ENCODE measurements at regions not wholly inside any gene's neighbourhood (a gene's known extent, or its start where the extent isn't known, plus 50 kb on each side); places are given as distances from the start of the nearest gene placed in this dataset.
A peak's percentile ranks its signal among the peaks of the same experiment; 100 is the strongest.

- peak overlapping the region; percentile 53 for H3K4me3 Mint-ChIP-seq
- no peak overlapping the region for H3K27ac Mint-ChIP-seq
- H3K9me3 Mint-ChIP-seq = no peaks in the 10 kb centered on the region
- no peaks in the 10 kb centered on the region for H3K27me3 Mint-ChIP-seq
- H3K4me1 Mint-ChIP-seq = peaks cover 29% of the 10 kb centered on the region
- ATAC-seq (replicated peaks) = no peak
- peaks cover 52% of the 10 kb centered on the region for H3K36me3 Mint-ChIP-seq (ENCODE audit: low read depth)
Measured at GRCh38 chr5:18740301-18740700, 1106.0 kb downstream of the TAF11L14 start.

- H3K4me1 Mint-ChIP-seq = peaks cover 42% of the 10 kb centered on the region
- H3K9me3 Mint-ChIP-seq = no peaks in the 10 kb centered on the region
- H3K27ac Mint-ChIP-seq = no peak overlapping the region
Measured at GRCh38 chr5:18742830-18743229, 1108.6 kb downstream of the TAF11L14 start.

DNA sequence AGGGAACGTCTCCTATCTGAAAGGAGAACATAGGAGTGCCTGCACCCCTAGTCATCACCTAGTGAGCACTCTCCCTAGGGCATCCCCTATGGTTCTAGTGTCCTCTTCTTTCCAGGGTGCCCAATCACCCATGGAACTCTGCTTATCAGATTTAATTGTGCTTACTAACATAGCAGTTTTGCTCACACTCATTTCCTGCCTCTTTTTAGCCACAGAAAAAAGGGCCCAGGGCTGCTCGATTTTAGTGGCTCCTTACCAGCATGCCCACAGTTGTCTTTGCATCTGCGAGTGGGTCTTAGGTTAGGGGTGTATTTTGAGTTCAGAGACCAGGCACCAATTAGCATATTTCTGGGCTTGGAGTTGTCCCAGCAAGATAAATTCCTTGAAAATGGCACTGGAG lies 1110.2 kb downstream of the TAF11L14 start:
- H3K4me1 Mint-ChIP-seq = peaks cover 34% of the 10 kb centered on the region
- H3K36me3 Mint-ChIP-seq (ENCODE audit: low read depth) = peaks cover 44% of the 10 kb centered on the region
- peak; percentile 54 for ATAC-seq (replicated peaks)
- H3K9me3 Mint-ChIP-seq = no peaks in the 10 kb centered on the region
- peak overlapping the region; percentile 96 for H3K4me3 Mint-ChIP-seq
- H3K27ac Mint-ChIP-seq = peak overlapping the region; percentile 93
- H3K27me3 Mint-ChIP-seq = no peaks in the 10 kb centered on the region

More at GRCh38 chr5:18742830-18743229, 1108.6 kb downstream of the TAF11L14 start:
- Mint-ChIP-seq H3K36me3 (ENCODE audit: low read depth) (peaks cover 51% of the 10 kb centered on the region), H3K27me3 (no peaks in the 10 kb centered on the region), H3K4me3 (peak overlapping the region; percentile 96)
- ATAC-seq (replicated peaks) = no peak

- Mint-ChIP-seq H3K36me3 (ENCODE audit: low read depth) (peaks cover 43% of the 10 kb centered on the region), H3K27ac (peak overlapping the region; percentile 93), H3K4me1 (peaks cover 32% of the 10 kb centered on the region), H3K27me3 (no peaks in the 10 kb centered on the region), H3K4me3 (peak overlapping the region; percentile 96), H3K9me3 (no peaks in the 10 kb centered on the region)
- peak; percentile 51 for ATAC-seq (replicated peaks)
Measured at GRCh38 chr5:18745042-18745987, 1111.1 kb downstream of the TAF11L14 start.

GRCh38 chr5:18745988-18746615 lies 1111.8 kb downstream of the TAF11L14 start:
- no peaks in the 10 kb centered on the region for H3K27me3 Mint-ChIP-seq
- H3K27ac Mint-ChIP-seq = peak overlapping the region; percentile 93
- no peaks in the 10 kb centered on the region for H3K9me3 Mint-ChIP-seq
- peaks cover 29% of the 10 kb centered on the region for H3K4me1 Mint-ChIP-seq
- H3K4me3 Mint-ChIP-seq = peak overlapping the region; percentile 96
- peak; percentile 65 for ATAC-seq (replicated peaks)
- peaks cover 39% of the 10 kb centered on the region for H3K36me3 Mint-ChIP-seq (ENCODE audit: low read depth)

DNA sequence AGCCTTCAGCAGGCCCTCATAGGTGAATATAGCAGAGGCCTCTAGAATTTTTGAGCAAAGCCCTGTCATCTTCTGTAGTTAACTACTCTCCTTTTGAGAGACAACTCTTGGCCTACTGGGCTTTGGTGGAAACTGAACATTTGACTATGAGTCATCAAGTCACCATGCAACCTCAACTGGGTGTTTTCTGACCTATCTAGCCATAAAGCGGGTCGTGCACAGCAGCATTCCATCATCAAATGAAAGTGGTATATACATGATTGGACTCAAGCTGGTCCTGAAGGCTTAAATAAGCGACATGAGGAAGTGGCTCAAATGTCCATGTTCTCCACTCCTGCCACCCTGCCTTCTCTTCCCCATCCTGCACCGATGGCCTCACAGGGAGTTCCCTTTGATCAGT lies 1115.5 kb downstream of the TAF11L14 start:
- H3K4me1 Mint-ChIP-seq = peaks cover 26% of the 10 kb centered on the region
- H3K36me3 Mint-ChIP-seq (ENCODE audit: low read depth) = peaks cover 16% of the 10 kb centered on the region
- H3K27me3 Mint-ChIP-seq = no peaks in the 10 kb centered on the region
- ATAC-seq (replicated peaks) = peak; percentile 66
- H3K9me3 Mint-ChIP-seq = no peaks in the 10 kb centered on the region
- H3K27ac Mint-ChIP-seq = no peak overlapping the region
- H3K4me3 Mint-ChIP-seq = no peak overlapping the region

DNA sequence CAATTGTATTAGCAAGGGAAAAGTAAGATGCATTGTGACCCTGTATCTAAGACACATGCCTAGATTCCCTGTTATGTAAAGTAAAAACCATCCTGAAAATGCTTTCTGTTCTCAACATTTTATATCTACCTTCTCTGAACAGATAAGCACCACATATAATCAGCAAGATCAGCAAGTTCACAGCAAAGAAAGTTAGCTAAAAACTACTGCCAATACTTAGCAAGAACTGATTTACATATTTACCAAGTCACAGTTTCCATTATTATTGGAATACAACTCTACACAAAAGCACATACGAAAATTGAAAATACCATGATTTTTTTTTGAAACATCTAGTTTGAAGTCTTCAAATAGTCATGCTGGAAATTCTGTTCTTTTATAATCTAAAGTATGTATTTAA lies 1118.1 kb downstream of the TAF11L14 start:
- peak overlapping the region; percentile 48 for H3K4me3 Mint-ChIP-seq
- H3K27me3 Mint-ChIP-seq = no peaks in the 10 kb centered on the region
- peak; percentile 28 for ATAC-seq (replicated peaks)
- no peaks in the 10 kb centered on the region for H3K9me3 Mint-ChIP-seq
- no peak overlapping the region for H3K27ac Mint-ChIP-seq
- H3K36me3 Mint-ChIP-seq (ENCODE audit: low read depth) = no peaks in the 10 kb centered on the region
- peaks cover 17% of the 10 kb centered on the region for H3K4me1 Mint-ChIP-seq

- H3K9me3 Mint-ChIP-seq = no peaks in the 10 kb centered on the region
- H3K4me3 Mint-ChIP-seq = no peak overlapping the region
- H3K36me3 Mint-ChIP-seq (ENCODE audit: low read depth) = no peaks in the 10 kb centered on the region
- no peaks in the 10 kb centered on the region for H3K27me3 Mint-ChIP-seq
- ATAC-seq (replicated peaks) = no peak
- H3K27ac Mint-ChIP-seq = no peak overlapping the region
- H3K4me1 Mint-ChIP-seq = peaks cover 11% of the 10 kb centered on the region
Measured at GRCh38 chr5:18754201-18754600, 1119.9 kb downstream of the TAF11L14 start.

DNA sequence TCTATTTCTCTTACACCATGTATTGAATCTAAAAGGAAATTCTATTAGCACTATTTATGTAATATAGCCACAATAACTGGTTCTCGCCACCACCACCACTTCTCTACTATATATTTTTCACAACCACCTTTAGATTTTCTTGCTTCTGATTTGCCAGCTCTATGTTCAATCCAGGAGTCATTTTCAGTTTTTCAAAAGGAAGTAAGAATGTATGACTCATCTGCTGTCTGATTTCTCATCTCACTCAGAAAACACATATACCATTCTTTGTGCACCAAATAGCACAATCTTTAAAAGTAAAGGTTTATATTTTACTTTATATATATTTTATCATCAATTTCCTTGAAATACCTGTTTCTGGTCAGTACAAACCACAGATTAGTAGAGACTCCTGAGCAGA lies 1127.5 kb downstream of the TAF11L14 start:
- Mint-ChIP-seq H3K27me3 (no peaks in the 10 kb centered on the region), H3K27ac (no peak overlapping the region)
- ATAC-seq (replicated peaks) = peak; percentile 92

DNA sequence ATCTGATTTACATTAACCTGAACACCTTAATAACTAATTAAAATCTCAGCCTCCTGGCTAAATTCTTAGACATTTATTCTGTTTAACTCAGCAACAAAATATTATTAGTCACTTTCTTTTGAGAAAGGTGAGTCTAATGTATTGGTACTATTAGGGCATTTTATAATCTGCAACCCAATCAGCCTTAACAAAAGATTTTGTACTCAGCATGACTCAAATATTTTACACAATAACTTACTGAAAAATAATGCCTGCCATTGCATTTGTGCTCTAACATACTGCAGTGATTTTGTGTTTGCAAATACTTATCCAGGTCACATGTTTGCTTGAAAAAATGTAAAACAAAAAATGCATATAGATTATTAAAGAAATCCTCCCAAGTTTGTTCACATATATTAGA lies 1129.9 kb downstream of the TAF11L14 start:
- H3K27me3 Mint-ChIP-seq = no peaks in the 10 kb centered on the region
- H3K27ac Mint-ChIP-seq = no peak overlapping the region
- H3K4me3 Mint-ChIP-seq = no peak overlapping the region
- no peaks in the 10 kb centered on the region for H3K36me3 Mint-ChIP-seq (ENCODE audit: low read depth)
- peaks cover 6% of the 10 kb centered on the region for H3K4me1 Mint-ChIP-seq
- no peaks in the 10 kb centered on the region for H3K9me3 Mint-ChIP-seq
- ATAC-seq (replicated peaks) = no peak

More for the DNA sequence above, 1127.5 kb downstream of the TAF11L14 start:
- peaks cover 6% of the 10 kb centered on the region for H3K4me1 Mint-ChIP-seq
- H3K9me3 Mint-ChIP-seq = no peaks in the 10 kb centered on the region
- no peaks in the 10 kb centered on the region for H3K36me3 Mint-ChIP-seq (ENCODE audit: low read depth)
- peak overlapping the region; percentile 8 for H3K4me3 Mint-ChIP-seq

- Mint-ChIP-seq H3K4me3 (no peak overlapping the region), H3K27me3 (no peaks in the 10 kb centered on the region), H3K4me1 (peaks cover 6% of the 10 kb centered on the region), H3K27ac (no peak overlapping the region), H3K36me3 (ENCODE audit: low read depth) (no peaks in the 10 kb centered on the region), H3K9me3 (no peaks in the 10 kb centered on the region)
- no peak for ATAC-seq (replicated peaks)
Measured at GRCh38 chr5:18765304-18765703, 1131.0 kb downstream of the TAF11L14 start.

DNA sequence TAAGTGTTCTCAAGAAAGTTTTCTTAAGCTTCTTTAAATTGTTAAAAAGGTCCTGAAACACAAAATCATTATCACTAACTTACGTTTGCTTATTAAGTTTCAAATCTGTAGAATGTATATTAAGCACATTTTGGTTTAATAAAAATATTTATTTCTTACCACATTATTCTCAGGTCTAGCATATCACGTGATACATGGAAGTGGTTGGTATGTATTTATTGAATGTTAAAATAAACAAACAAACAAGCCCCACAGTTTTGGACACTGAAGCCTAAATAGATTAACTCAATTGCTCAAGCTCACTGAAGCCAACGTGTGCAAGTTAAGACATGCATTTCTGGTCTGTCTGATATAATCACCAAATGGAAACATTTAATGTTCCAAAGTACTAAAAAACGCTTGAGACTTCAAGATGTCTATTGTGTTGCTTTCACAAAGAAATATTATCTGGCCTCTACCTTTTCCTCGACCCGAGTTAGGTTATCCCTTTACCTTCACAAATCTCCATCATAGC lies 1136.9 kb downstream of the TAF11L14 start:
- H3K27me3 Mint-ChIP-seq = peaks cover 4% of the 10 kb centered on the region
- no peaks in the 10 kb centered on the region for H3K9me3 Mint-ChIP-seq
- H3K4me1 Mint-ChIP-seq = peaks cover 6% of the 10 kb centered on the region
- no peak overlapping the region for H3K27ac Mint-ChIP-seq
- H3K4me3 Mint-ChIP-seq = no peak overlapping the region
- no peak for ATAC-seq (replicated peaks)
- H3K36me3 Mint-ChIP-seq (ENCODE audit: low read depth) = no peaks in the 10 kb centered on the region

- H3K4me3 Mint-ChIP-seq = no peak overlapping the region
- no peaks in the 10 kb centered on the region for H3K36me3 Mint-ChIP-seq (ENCODE audit: low read depth)
- H3K9me3 Mint-ChIP-seq = no peaks in the 10 kb centered on the region
- H3K27me3 Mint-ChIP-seq = peaks cover 4% of the 10 kb centered on the region
- peak; percentile 85 for ATAC-seq (replicated peaks)
- no peak overlapping the region for H3K27ac Mint-ChIP-seq
- peaks cover 6% of the 10 kb centered on the region for H3K4me1 Mint-ChIP-seq
Measured at GRCh38 chr5:18772475-18772874, 1138.2 kb downstream of the TAF11L14 start.

DNA sequence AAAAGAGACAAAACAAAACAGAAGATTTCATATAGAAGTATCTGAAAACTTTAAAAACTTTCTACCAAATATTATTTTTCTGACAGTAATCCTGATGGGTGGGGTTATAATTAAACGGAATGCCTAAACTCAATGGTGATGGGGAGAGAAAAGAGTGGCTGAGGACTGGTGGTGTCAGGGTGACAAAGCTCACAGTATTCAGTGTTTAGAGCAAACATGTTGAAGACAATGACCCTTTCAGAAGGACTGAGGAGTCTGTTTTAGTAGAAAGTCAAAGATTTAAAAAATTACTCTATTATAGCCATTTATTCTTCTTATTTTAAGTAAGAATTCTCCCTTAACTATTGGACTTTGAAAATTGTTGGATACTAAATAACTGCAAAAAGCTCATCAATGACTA lies 1144.0 kb downstream of the TAF11L14 start:
- Mint-ChIP-seq H3K9me3 (no peaks in the 10 kb centered on the region), H3K4me3 (no peak overlapping the region), H3K4me1 (no peaks in the 10 kb centered on the region), H3K36me3 (ENCODE audit: low read depth) (no peaks in the 10 kb centered on the region), H3K27me3 (no peaks in the 10 kb centered on the region), H3K27ac (no peak overlapping the region)
- no peak for ATAC-seq (replicated peaks)

All from activated T-helper 17 cell treated with anti-CD3 and anti-CD28 coated beads, Interleukin-2, amount 50 U/mL, for 72 hours (primary cell).